Loucy (cell line): ENCODE measurements at regions not wholly inside any gene's neighbourhood (a gene's known extent, or its start where the extent isn't known, plus 50 kb on each side); places are given as distances from the start of the nearest gene placed in this dataset.

ENCODE experiments used
- H2AFZ ChIP-seq: fragments of 200-600 bp; sonication (generic); 2 replicates; pipeline ENCODE4 v1.6.0; 2016; ENCODE audit warnings: antibody characterized with exemption, mild to moderate bottlenecking, low read length, moderate library complexity
- H3F3A ChIP-seq: fragments of 200-600 bp; 2 replicates; pipeline ENCODE4 v1.6.0; 2016; ENCODE audit warnings: antibody characterized with exemption, low read depth, mild to moderate bottlenecking
- H3K27me3 ChIP-seq: fragments of 200-600 bp; sonication (generic); 2 replicates; pipeline ENCODE4 v1.6.1; 2014; ENCODE audit warnings: low read length, mild to moderate bottlenecking; ENCODE audit not compliant: insufficient read depth, poor library complexity, severe bottlenecking
- H3K36me3 ChIP-seq: fragments of 200-600 bp; sonication (generic); 2 replicates; pipeline ENCODE4 v1.6.1; 2016; ENCODE audit warnings: low read length; ENCODE audit not compliant: insufficient read depth
- H3K4me1 ChIP-seq: fragments of 200-600 bp; sonication (generic); 2 replicates; pipeline ENCODE4 v1.5.1; 2014; ENCODE audit warnings: low read length, mild to moderate bottlenecking; ENCODE audit not compliant: insufficient read depth, poor library complexity, severe bottlenecking
- H3K4me2 ChIP-seq: fragments of 200-600 bp; sonication (generic); 2 replicates; pipeline ENCODE4 v1.6.0; 2014; ENCODE audit warnings: antibody characterized with exemption, low read length, low read depth, mild to moderate bottlenecking; ENCODE audit not compliant: poor library complexity, severe bottlenecking
- H3K4me3 ChIP-seq: fragments of 200-600 bp; sonication (generic); 2 replicates; pipeline ENCODE4 v1.5.1; 2014; ENCODE audit warnings: low read length, mild to moderate bottlenecking, mixed read lengths; ENCODE audit not compliant: poor library complexity, severe bottlenecking
- H3K79me2 ChIP-seq: fragments of 200-600 bp; sonication (generic); 2 replicates; pipeline ENCODE4 v1.6.1; 2014; ENCODE audit warnings: low read length; ENCODE audit not compliant: insufficient read depth
- H3K9ac ChIP-seq: fragments of 200-600 bp; sonication (generic); 2 replicates; pipeline ENCODE4 v1.6.0; 2014; ENCODE audit warnings: mild to moderate bottlenecking, low read depth, low read length, moderate library complexity; ENCODE audit not compliant: poor library complexity, severe bottlenecking
- H3K9me2 ChIP-seq: fragments of 200-600 bp; sonication (generic); replicated peaks from 2 replicates; pipeline ENCODE4 v1.6.1; 2016; ENCODE audit warnings: low read depth, low read length, mixed read lengths
- H3K9me3 ChIP-seq: fragments of 200-600 bp; sonication (generic); 2 replicates; pipeline ENCODE4 v1.6.1; 2014; ENCODE audit warnings: mild to moderate bottlenecking, antibody characterized with exemption, low read length, low read depth; ENCODE audit not compliant: insufficient read depth
- H4K20me1 ChIP-seq: fragments of 200-600 bp; sonication (generic); 2 replicates; pipeline ENCODE4 v1.6.0; 2014; ENCODE audit warnings: antibody characterized with exemption, low read length, mild to moderate bottlenecking; ENCODE audit not compliant: insufficient read depth, poor library complexity, severe bottlenecking
- CTCF ChIP-seq: fragments of 200-600 bp; sonication (generic); conservative IDR thresholded peaks from 2 replicates; pipeline ENCODE4 v1.5.1; 2014; ENCODE audit warnings: mild to moderate bottlenecking, antibody characterized with exemption, low read length
- EZH2phosphoT487 ChIP-seq: fragments of 200-600 bp; IDR thresholded peaks from 2 replicates; pipeline ENCODE4 v1.6.1; 2018; ENCODE audit warnings: antibody characterized with exemption, mild to moderate bottlenecking, moderate library complexity, borderline replicate concordance

- no peaks in the 10 kb centered on the region for H3F3A ChIP-seq
- peaks cover 16% of the 10 kb centered on the region for H3K4me1 ChIP-seq
- no peaks in the 10 kb centered on the region for H3K79me2 ChIP-seq
- no peaks in the 10 kb centered on the region for H3K9me2 ChIP-seq
- no peak overlapping the region for H3K4me3 ChIP-seq
- no peaks in the 10 kb centered on the region for H3K36me3 ChIP-seq
- no peak overlapping the region for H3K9ac ChIP-seq
- no peak for TF ChIP-seq CTCF
- no peaks in the 10 kb centered on the region for H3K9me3 ChIP-seq
- H4K20me1 ChIP-seq, result no peaks in the 10 kb centered on the region
- H3K4me2 ChIP-seq, result no peak overlapping the region
- H2AFZ ChIP-seq, result no peak overlapping the region
- no peaks in the 10 kb centered on the region for H3K27me3 ChIP-seq
Measured at GRCh38 chr15:45866616-45867015, 231.8 kb downstream of the SQOR start.

GRCh38 chr15:45867281-45867680 lies 232.5 kb downstream of the SQOR start:
- Histone ChIP-seq H3F3A (no peaks in the 10 kb centered on the region), H3K4me3 (no peak overlapping the region), H3K79me2 (no peaks in the 10 kb centered on the region), H3K9ac (no peak overlapping the region), H3K36me3 (no peaks in the 10 kb centered on the region), H3K9me3 (no peaks in the 10 kb centered on the region), H4K20me1 (no peaks in the 10 kb centered on the region), H3K4me1 (peaks cover 16% of the 10 kb centered on the region), H3K27me3 (no peaks in the 10 kb centered on the region), H3K4me2 (no peak overlapping the region), H2AFZ (no peak overlapping the region), H3K9me2 (no peaks in the 10 kb centered on the region)
- TF ChIP-seq EZH2phosphoT487 (no peak), CTCF (no peak)

GRCh38 chr15:45868109-45868691 lies 233.4 kb downstream of the SQOR start:
- TF ChIP-seq CTCF (no peak), EZH2phosphoT487 (no peak)
- H3K27me3 ChIP-seq, result no peaks in the 10 kb centered on the region
- H3K4me2 ChIP-seq, result peak overlapping the region; percentile 51
- no peak overlapping the region for H2AFZ ChIP-seq
- peaks cover 16% of the 10 kb centered on the region for H3K4me1 ChIP-seq
- H3K36me3 ChIP-seq, result no peaks in the 10 kb centered on the region
- H3K79me2 ChIP-seq, result no peaks in the 10 kb centered on the region
- no peaks in the 10 kb centered on the region for H3K9me2 ChIP-seq
- H3K9ac ChIP-seq, result no peak overlapping the region
- no peaks in the 10 kb centered on the region for H4K20me1 ChIP-seq
- no peaks in the 10 kb centered on the region for H3F3A ChIP-seq
- H3K4me3 ChIP-seq, result no peak overlapping the region
- no peaks in the 10 kb centered on the region for H3K9me3 ChIP-seq
